GM12874 (cell line): ENCODE measurements at regions not wholly inside any gene's neighbourhood (a gene's known extent, or its start where the extent isn't known, plus 50 kb on each side); places are given as distances from the start of the nearest gene placed in this dataset.

Experiments used
- CTCF ChIP-seq: IDR thresholded peaks from 2 replicates; pipeline ENCODE4 v1.5.1; 2011; ENCODE audit warnings: low read depth, mild to moderate bottlenecking, control low read depth, low read length, moderate library complexity; ENCODE audit not compliant: insufficient read depth

DNA sequence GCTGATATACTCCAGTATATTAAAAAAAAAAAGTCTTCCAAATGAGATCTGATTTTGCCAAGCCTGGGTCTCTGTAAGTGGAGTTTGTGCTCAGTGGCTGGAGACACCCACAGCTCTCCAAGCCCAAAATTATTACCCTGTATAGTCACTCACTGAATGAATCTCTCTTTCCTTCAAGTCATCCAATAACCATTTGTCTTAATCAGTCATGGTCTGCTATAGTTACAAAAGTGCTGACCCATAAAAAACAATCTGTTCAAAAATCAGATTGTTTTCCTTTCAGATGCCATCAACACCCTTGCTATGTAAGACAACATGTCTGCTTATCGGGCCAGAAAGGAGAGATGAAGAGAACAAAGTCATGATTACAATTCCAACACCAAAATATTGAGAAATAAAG, 159.4 kb upstream of the FST start:
- TF ChIP-seq CTCF = no peak

DNA sequence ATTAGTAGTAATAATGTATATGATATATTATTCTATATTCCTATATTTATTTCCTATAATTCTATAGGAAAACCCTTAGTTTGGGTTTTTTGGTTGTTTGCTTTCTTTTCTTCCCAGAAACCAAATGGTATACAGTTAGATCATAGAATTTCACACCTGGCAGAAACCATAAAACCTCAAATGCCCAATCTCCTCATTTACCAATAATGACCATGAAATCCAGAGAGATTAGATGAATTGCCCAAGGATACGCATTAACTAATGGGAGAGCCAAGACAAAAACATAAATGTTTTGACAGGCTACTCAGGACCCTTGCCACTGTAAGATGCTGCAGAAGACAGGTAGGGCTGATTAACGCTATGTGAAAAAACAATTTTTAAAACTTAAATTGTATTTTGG, 158.7 kb upstream of the FST start:
- TF ChIP-seq CTCF = no peak

GRCh38 chr5:53322257-53322656, 158.2 kb upstream of the FST start:
- TF ChIP-seq CTCF = no peak

- TF ChIP-seq CTCF = no peak
Measured at GRCh38 chr5:53323511-53323910, 156.9 kb upstream of the FST start.

- no peak for TF ChIP-seq CTCF
Measured at GRCh38 chr5:53323943-53324642, 156.3 kb upstream of the FST start.

DNA sequence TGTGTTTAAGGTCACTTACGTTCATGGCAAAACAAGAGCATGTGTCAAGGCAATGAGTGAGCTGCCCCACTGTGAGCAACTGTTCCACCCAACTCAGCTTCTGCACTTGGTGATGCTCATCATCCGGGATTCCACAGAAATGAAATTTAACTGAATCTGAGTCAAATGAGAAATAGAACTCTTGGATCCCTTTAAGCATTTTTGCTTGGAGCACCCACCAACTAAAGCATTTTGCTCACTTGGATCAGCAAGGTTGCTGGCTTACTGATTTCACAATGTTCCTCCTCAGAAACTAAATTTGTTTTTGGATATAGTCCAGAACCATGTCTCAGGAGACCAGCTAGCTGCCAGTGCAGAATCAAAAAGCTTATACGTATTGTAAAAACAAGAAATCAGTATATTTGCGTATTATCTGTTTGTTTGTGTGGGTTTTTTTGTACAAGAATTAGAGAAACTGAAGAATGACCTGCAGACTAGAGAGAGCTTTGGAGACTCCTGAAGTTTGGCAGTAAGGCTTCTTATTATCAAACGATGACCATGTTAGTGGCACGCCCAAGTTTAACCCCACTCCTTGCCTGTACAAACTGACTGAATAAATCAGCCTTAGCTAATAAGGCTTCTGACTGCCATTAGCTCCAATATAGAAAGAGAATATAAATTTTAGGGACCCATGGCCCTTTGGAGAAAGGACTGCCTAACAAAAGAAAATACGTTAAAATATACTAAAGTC, 153.8 kb upstream of the FST start:
- TF ChIP-seq CTCF = no peak

- TF ChIP-seq CTCF = no peak
Measured at GRCh38 chr5:53327811-53328334, 152.6 kb upstream of the FST start.
